SK-N-MC (cell line): ENCODE measurements at regions not wholly inside any gene's neighbourhood (a gene's known extent, or its start where the extent isn't known, plus 50 kb on each side); places are given as distances from the start of the nearest gene placed in this dataset.

ENCODE experiments used
- EZH2 ChIP-seq: fragments of 200-600 bp; sonication (generic); IDR thresholded peaks from one replicate; pipeline ENCODE4 v1.6.1; 2017; ENCODE audit warnings: antibody characterized with exemption
- FOXP2 ChIP-seq: optimal IDR thresholded peaks from 2 replicates; pipeline ENCODE3; 2011; ENCODE audit warnings: mild to moderate bottlenecking, moderate library complexity; ENCODE audit not compliant: insufficient read depth; ENCODE audit errors: extremely low read length, control extremely low read depth
- POLR2AphosphoS5 ChIP-seq: IDR thresholded peaks from 2 replicates; pipeline ENCODE4 v1.6.1; 2012; ENCODE audit warnings: mild to moderate bottlenecking, low read depth, low read length, borderline replicate concordance

DNA sequence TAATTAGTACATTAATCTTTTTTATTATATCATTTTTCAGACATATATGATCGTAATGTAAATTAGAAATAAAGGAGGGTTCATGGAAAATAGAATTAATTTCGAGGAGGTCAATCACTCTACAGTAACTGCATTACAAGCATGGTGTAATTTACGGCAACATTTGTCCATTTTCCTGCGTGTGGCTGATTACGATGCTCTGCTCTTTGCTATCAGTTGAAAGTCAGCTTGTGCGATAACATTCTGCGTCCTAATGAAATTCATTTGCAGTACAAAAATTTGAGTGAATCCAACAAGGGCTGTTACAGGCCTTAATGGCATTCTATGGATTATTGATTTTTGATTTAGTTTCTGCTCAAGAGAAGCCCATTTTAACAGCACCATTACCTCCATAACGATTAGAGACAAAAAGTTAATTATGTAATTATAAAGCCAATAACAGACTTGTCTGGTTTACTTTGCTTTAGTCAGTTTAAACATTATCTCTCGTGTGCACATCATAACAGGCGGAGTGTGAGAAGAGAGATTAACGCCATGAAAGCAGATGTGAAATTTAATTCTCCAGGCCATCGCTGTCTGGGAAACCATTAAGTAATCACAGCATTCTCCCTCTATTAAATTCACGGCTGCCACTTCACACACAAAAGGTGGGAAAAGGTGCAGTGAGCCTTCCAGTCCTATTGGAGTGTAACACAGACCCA lies 256.4 kb upstream of the IRX3 start:
- TF ChIP-seq POLR2AphosphoS5 (no peak), EZH2 (no peak), FOXP2 (no peak)
